LNCaP clone FGC (cell line): ENCODE measurements at regions not wholly inside any gene's neighbourhood (a gene's known extent, or its start where the extent isn't known, plus 50 kb on each side); places are given as distances from the start of the nearest gene placed in this dataset.
A peak's percentile ranks its signal among the peaks of the same experiment; 100 is the strongest.

Experiments
- DNase-seq: peaks from one replicate; pipeline ENCODE4 v3.0.0-alpha.2; 2011; ENCODE audit warnings: low read depth
- H3K4me3 ChIP-seq: 2 replicates; pipeline ENCODE4 v1.5.1; 2011; ENCODE audit warnings: mild to moderate bottlenecking, low read depth, low read length, control low read depth
- TF ChIP-seq, protein P1 (sequence below): IDR thresholded peaks from 2 replicates; pipeline ENCODE4 v1.5.1; 2012; ENCODE audit warnings: mild to moderate bottlenecking; ENCODE audit not compliant: control insufficient read depth, insufficient read depth; ENCODE audit errors: extremely low read depth

DNA sequence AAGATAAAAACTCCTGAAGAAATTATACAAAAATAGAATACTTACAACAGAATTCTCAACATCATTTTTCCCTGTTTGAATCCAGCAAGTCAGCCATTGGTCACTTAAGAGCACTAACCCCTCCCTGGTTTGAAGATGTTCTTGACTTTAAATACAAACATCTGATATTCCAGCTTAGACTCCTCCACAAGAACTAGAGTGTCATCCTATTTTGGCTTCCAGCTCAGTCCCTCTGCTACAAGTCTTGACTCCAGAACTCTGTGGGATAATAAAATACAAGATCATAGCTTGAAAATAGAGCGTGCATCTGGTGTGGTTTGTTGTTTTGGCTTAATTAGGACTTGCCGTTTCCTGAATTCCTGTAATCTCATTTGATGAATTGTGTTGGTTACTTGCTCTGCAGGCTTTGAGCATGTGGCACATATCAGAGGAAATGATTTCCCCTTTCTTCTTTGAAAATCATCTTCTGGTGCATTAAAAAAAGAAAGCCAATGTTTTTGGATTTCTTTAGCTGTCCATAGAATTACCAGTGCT is 63.7 kb upstream of the DPT start:
- TF ChIP-seq, protein P1, sequence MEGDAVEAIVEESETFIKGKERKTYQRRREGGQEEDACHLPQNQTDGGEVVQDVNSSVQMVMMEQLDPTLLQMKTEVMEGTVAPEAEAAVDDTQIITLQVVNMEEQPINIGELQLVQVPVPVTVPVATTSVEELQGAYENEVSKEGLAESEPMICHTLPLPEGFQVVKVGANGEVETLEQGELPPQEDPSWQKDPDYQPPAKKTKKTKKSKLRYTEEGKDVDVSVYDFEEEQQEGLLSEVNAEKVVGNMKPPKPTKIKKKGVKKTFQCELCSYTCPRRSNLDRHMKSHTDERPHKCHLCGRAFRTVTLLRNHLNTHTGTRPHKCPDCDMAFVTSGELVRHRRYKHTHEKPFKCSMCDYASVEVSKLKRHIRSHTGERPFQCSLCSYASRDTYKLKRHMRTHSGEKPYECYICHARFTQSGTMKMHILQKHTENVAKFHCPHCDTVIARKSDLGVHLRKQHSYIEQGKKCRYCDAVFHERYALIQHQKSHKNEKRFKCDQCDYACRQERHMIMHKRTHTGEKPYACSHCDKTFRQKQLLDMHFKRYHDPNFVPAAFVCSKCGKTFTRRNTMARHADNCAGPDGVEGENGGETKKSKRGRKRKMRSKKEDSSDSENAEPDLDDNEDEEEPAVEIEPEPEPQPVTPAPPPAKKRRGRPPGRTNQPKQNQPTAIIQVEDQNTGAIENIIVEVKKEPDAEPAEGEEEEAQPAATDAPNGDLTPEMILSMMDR = no peak
- no peak overlapping the region for H3K4me3 ChIP-seq
- DNase-seq = no peak

DNA sequence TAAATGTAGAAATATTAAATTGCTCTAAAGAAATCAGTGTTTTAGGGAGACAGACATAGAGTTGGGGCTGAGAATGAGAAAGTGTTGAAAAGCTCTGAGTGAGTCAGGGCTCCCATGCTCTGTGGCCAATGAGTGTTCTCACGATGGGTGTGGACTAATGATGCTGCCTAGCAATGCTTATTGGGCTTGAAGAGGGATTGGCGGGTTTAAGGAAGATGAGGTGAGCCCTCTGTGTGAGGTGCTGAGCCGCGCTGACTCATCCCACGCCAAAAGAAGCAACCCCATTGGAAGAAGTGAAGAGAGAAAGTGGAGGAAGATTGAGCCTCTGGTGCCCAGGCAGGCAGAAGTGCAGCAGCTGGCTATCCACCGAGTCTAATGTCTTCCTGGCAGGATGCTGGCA is 65.1 kb upstream of the DPT start:
- TF ChIP-seq, protein P1 = no peak
- no peak for DNase-seq
- no peak overlapping the region for H3K4me3 ChIP-seq

DNA sequence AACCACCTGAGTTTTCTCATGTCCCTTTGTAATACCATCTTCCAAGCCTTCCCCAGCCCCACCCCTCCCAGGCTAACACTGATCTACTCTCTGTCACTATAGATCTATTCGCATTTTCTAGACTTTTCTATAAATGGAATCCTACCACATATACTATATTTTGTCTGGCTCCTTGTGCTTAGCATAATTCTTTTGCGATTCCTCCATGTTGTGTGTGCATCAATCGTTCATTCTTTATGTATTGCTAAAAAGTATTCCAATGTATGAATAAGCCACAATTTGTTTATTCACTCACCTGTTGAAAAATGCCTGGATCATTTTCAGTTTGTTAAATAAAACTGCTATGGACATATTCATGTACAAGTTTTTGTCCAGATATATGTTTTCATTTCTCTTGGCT is 66.7 kb upstream of the DPT start:
- no peak for DNase-seq
- no peak overlapping the region for H3K4me3 ChIP-seq
- TF ChIP-seq, protein P1 = no peak

DNA sequence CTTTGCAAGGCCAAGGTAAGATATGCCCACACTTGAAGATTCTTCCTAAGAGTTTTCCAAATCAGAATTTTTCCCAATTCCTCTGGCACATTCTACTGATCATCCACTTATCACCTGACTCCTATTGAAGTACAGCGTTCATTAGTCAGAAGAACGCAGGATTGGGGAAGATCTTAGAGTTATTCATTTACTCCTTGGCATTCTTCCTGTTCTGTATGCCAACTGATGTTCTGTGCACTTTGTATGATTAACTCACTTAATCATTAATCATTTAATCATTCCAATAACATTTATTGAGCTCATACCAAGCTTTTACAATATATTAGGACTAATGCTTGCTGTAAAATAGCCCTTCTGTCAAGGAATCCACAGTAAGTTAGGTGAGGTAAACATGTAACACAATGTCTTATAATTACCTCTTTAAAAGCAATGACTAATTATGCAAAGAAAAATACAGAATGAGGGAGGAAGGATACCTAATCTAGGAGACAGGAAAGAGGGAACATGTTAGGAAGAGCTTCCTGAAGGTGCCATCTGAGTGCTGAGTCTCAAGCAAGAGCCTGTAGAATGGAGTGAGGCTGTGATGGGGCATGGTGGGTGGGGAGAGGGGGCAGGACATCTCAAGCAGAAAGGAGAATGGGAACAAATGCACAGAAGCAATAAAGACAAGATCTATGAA is 71.1 kb upstream of the DPT start:
- TF ChIP-seq, protein P1 = no peak
- no peak for DNase-seq
- no peak overlapping the region for H3K4me3 ChIP-seq

DNA sequence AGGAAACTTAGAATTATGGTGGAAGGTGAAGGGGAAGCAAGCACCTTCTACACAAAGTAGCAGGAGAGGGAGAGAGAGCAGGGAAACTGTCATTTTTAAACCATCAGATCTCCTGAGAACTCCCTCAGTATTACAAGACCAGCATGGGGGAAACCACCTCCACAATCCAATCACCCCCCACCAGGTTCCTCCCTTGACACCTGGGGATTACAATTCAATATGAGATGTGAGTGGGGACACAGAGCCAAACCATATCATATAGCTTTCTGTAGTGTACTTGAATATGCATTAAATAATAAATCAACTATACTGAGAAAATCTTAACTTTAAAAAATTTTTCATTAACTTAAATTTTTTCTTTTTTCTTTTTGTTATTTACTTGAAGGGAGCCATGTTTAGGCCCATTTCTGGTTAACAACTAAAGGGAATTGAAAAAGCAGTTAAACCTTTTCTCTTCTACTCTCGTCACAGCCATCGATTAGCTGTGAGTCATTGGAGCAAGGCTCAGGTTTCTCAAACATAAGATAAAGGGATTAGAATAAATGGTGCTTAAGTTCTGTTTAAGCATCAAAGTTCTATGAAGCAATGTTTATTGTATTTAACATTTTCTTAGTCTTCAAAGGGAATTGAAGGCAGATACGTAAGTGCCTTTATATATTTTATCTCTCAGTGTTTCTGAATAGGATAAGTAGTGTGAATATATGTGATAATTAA is 72.2 kb upstream of the DPT start:
- no peak overlapping the region for H3K4me3 ChIP-seq
- TF ChIP-seq, protein P1 = no peak
- no peak for DNase-seq

DNA sequence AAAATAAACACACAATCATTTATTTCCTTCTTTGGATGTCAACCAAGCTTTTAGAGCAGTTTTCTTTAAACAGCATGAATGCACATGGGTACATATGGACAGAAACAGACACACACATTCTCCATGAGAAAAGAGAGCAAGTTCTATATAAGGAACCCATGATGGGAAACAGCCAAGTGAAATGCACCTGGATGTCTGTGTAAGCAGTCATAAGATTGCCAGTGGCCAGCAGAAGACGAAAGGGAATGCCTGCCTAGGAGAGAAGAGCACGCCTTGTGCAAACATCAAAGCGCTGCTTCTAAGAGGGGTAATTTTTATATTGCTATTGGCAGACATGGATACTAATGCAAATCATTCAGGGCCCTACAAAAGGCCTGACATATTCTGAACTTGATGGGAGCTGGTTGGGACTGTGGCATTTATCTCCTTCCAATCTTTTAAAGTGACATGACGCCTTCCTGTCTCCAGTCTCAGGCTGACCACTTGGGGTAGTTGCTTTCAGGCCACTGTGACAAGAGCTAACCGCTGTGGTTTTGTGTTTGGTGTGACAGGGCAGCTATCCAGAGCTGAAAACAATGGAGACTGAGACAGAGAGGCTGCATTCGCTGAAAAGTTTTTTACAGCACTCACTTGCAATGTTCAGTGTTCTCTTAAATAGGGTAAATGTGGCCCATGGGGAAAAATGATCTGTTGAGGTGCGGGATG is 75.0 kb upstream of the DPT start:
- H3K4me3 ChIP-seq = no peak overlapping the region
- peak; percentile 91 for DNase-seq
- TF ChIP-seq, protein P1 = no peak; the same call in 1 of the 2 replicates
